ENCODE measurements at regions not wholly inside any gene's neighbourhood (a gene's known extent, or its start where the extent isn't known, plus 50 kb on each side); places are given as distances from the start of the nearest gene placed in this dataset.

DNA sequence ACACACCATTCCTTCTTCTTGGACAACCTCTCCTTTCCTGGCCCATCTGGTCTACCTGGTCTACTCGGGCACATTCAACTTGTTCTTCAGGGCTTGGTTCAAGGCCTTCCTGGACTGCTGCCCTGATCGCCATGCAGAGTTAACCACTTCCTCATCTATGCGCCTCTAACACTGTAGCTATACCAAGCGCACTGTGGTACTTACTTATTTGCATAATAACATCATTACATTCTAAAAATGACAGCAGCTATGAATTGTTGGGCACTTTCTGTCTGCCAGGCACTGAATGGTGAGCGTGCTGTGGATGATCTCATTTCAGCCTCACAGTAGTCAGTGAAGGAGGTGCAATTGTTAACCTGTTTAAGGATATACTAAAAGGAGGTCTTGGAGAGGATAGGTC, 66.9 kb upstream of the SDK2 start:
- Histone ChIP-seq H3K79me2 (ENCODE audit: insufficient read depth, low read length) (no peaks in the 10 kb centered on the region), H3K27ac (ENCODE audit: low read depth, low read length) (no peak overlapping the region), H3K9me3 (ENCODE audit: control insufficient read depth in 1 of 2, insufficient read depth in 1 of 2, low read depth in 1 of 2, low read length in 2 of 2) (no peaks in the 10 kb centered on the region), H4K20me1 (ENCODE audit: insufficient read depth) (no peaks in the 10 kb centered on the region), H3K9me2 (ENCODE audit: insufficient read depth) (no peaks in the 10 kb centered on the region), H3K4me1 (ENCODE audit: control insufficient read depth in 1 of 2, insufficient read depth in 2 of 2, low read length in 2 of 2) (peaks cover 0 to 5% of the 10 kb centered on the region in 2 experiments; a peak in 1 of 4 replicates), H3K9ac (ENCODE audit: low read length) (no peak overlapping the region), H3K27me3 (ENCODE audit: insufficient read depth, low read length) (peaks cover 64% of the 10 kb centered on the region), H3K4me3 (replicated peaks in 1 of 2; ENCODE audit: low read depth in 1 of 2, low read length in 2 of 2) (no peak overlapping the region), H3K36me3 (ENCODE audit: control insufficient read depth in 1 of 2, insufficient read depth in 2 of 2, low read length in 2 of 2) (no peaks in the 10 kb centered on the region), H3K4me2 (ENCODE audit: low read length) (no peak overlapping the region), H2AFZ (ENCODE audit: low read depth, low read length, poor library complexity, severe bottlenecking) (no peak overlapping the region)
- intact Hi-C loops (cut with micrococcal nuclease): loop anchor here (2.0 to 10.0 kb wide), 3 partner anchors 116 to 454 kb away; no protein-coding TSS in a partner anchor
- ChIA-PET RAD21 (ENCODE audit: low non-redundant PET in 1 of 2, low total read pairs in 2 of 2, uncharacterized antibody in 2 of 2, unreplicated experiment in 2 of 2) (no interaction called here), CTCF (interaction anchor here (1.3 kb wide), 1 partner anchor 131 kb away, joined by 3 read pairs; no protein-coding TSS in a partner anchor), POLR2A (no interaction called here)
- no peak for TF ChIP-seq SRF (IDR thresholded peaks at IDR 0.05; ENCODE audit: low read depth)
- no peak for TF ChIP-seq CTCF (IDR thresholded peaks at IDR 0.05 in 2 of 3, conservative IDR thresholded peaks at IDR 0.05 in 1 of 3; ENCODE audit: borderline replicate concordance in 1 of 3, insufficient read depth in 1 of 3, low read depth in 2 of 3, low read length in 2 of 3)
- TF ChIP-seq, protein P1, sequence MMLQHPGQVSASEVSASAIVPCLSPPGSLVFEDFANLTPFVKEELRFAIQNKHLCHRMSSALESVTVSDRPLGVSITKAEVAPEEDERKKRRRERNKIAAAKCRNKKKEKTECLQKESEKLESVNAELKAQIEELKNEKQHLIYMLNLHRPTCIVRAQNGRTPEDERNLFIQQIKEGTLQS (IDR thresholded peaks at IDR 0.05): no peak
- no peak for TF ChIP-seq JUND (IDR thresholded peaks at IDR 0.05)
- TF ChIP-seq EGR1 (IDR thresholded peaks at IDR 0.05; ENCODE audit: low read depth): no peak
- no peak for TF ChIP-seq SP1 (IDR thresholded peaks at IDR 0.05; ENCODE audit: low read depth)
- no peak for TF ChIP-seq EZH2phosphoT487 (IDR thresholded peaks at IDR 0.05; ENCODE audit: borderline replicate concordance)
- no peak for TF ChIP-seq YY1 (IDR thresholded peaks at IDR 0.05; ENCODE audit: extremely low read depth, insufficient replicate concordance, low read depth, low read length)
- TF ChIP-seq ZNF274 (IDR thresholded peaks at IDR 0.05; ENCODE audit: low read depth, low read length): no peak
- TF ChIP-seq ZFX (IDR thresholded peaks at IDR 0.05): no peak
- no TSS peak for BruUV-seq (replicated peaks)
- ATAC-seq: no peak
- no peak for DNase-seq (ENCODE audit: low read depth, low spot score)

All from HCT116 (cell line).